Activated CD8-positive, alpha-beta memory T cell treated with anti-CD3 and anti-CD28 coated beads for 4 hours (primary cell): ENCODE measurements at regions not wholly inside any gene's neighbourhood (a gene's known extent, or its start where the extent isn't known, plus 50 kb on each side); places are given as distances from the start of the nearest gene placed in this dataset.
"Not testable (repeated sequence)": the region's sequence is repeated elsewhere in the genome, so short reads cannot be mapped to it uniquely, and the experiment has no call there.

Experiments
- DNase-seq, 2 donors: peaks; one replicate each; pipeline ENCODE4 v3.0.0-alpha.2; 2020; ENCODE audit warnings: low read depth in 2 of 2

DNA sequence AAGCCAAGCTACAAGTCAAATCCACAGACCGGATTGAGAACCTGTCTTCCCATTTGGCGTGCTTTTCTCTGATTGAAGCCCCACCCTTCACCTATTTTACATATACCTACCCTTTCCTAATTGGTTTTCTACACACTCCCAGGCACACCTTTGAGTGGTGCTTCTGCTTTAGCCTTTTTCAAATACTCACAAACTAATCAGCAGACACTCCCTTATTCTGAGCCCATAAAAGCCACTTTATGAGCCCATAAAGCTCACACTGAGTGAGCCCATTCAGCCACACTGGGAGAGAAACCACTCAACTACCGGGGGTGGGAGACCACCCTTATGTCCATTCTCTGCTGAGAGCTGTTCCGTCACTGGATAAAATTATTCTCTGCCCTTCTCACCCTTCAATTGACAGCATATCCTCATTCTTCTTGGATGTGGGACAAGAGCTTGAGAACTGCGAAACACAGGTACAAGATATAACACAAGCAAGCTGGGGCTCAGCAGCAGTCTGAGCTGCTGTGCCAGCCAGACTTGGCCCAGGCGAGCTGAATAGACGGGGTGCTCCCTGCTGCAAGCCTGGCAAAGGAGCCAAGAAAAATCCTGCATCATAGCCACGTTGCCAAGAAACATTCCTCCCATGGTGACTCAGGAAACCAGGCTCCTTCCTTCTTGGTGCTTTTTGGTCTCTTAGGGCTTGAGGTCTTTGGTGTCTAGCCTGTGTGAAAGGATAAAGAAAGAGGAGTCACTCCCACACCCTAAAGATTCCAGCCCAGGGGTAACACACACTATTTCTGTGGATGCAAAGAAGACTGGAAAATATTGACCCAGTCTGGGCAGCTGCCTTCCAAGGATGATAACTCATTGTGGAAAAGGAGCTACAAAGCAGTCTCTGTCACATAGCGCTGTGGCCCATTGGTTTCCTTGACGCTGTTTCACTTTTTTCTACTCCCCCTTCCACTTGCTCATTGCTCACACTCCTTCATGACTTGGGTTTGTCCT, 609.7 kb downstream of the MCTP2 start:
- DNase-seq: no peak

DNA sequence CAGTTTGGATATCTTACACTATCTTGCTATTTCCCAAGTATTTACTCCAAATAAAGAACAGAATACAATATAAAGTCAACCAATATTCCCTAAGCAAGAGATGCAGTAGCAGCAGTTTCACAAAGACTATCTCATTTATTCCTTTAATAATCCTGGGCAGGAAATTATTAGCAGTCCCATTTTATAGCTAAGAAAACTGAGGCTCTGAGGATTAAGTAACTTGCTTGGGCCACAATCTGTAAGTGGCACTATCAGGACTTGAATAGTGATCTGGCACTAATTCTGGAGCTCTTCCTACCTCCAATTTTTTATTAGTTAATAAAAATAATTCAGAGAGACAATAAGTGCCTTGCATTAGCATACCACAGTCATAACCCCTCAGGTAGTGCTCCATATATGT, 611.7 kb downstream of the MCTP2 start:
- DNase-seq: no peak

GRCh38 chr15:94844198-94844537, 612.8 kb downstream of the MCTP2 start:
- DNase-seq: no peak

GRCh38 chr15:94844538-94845389, 613.4 kb downstream of the MCTP2 start:
- no peak for DNase-seq

GRCh38 chr15:94845390-94845716, 614.0 kb downstream of the MCTP2 start:
- no peak for DNase-seq

DNA sequence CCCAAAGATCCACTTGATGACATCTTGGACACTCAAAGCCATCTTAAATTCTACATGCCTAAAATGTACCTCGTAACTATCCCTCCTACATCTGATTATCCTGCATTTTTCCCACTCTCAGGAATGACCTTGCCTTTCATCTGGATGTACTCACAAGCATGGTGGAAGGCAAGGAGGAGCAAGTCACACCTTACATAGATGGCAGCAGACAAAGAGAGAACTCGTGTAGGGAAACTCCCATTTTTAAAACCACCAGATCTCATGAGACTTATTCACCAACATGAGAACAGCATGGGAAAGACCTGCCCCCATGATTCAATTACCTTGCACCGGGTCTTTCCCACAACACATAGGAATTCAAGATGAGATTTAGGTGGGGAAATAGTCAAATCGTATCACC, 616.0 kb downstream of the MCTP2 start:
- no peak for DNase-seq

DNA sequence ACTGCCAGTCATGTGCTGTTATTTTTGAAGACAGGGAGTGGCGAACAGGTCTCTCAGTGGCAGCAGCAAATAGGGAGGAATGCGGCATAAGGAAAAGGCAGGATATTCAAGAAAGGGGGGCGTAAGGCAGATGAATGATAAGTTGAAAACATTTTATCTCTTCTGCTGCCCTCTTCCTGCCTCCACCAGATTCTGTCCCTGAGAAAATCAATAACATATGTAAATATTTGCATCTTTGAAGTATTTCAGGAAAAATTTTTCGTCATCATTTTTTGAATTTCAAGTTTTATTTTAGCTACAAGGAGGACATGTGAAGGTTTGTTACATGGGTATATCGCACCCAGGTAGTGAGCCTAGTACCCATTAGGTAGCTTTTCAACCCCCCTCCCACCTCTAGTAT, 616.7 kb downstream of the MCTP2 start:
- no peak for DNase-seq

DNA sequence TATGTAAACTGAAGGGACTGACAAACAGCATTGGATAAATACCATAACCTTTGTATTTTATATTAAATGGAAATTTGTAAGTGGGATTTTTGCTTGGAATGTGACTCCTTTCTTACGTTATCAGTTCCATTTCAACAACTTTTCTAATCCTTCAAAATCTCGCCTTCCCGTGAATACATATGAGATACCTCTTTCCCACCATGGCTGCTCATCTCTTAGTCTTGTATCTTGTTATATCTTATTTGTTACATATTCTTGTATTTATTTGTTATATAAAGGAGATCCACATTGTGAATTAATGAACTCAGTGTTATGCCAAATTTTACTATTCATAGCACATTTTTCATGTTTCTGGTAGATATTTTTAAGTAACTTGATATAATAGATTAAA, 623.7 kb downstream of the MCTP2 start:
- DNase-seq: no peak

GRCh38 chr15:94855409-94856266, 624.3 kb downstream of the MCTP2 start:
- DNase-seq: no peak

- no peak for DNase-seq
Measured at GRCh38 chr15:94856267-94856854, 625.0 kb downstream of the MCTP2 start.

DNA sequence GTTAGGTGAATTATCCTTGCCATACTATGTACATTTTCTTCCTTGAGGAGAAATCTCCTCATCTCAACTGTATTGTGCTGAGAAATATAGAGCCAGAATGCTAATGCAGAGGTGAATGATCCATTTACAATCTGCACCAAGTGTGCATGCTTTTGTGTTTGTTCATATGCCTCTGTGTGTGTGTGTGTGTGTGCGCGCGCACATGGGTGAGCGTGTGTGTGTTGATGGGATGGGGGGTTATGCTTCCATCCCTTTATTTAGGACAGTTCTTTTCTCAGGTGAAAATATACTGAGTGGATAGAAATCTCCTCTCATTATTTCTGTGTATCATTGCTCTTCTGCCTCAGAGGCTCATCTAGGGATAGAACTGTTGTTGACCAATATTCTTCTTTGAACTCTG, 626.1 kb downstream of the MCTP2 start:
- DNase-seq: no peak

GRCh38 chr15:94858011-94858410, 626.6 kb downstream of the MCTP2 start:
- DNase-seq: no peak

GRCh38 chr15:94858449-94858848, 627.1 kb downstream of the MCTP2 start:
- no peak for DNase-seq

GRCh38 chr15:94858920-94859319, 627.6 kb downstream of the MCTP2 start:
- no peak for DNase-seq

DNA sequence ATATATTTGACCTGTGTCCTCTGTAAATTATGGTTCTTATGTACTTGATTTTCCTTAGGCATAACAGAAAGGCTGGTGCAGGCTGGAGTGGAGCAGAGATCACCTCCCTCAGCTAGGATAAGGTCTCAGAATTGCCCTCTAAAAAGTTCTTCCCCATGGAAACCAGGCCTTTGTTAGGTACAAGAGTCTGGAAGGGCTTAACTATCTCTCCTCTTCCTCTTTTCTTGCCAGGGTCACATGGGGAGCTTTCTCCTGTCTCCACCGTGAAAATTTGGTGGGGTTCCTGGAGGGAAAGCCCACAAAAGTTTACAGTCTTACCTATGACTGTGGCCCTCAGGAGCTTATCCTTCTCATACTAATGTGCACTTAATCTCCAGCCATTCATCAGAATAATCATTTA, 633.2 kb downstream of the MCTP2 start:
- DNase-seq: no peak

- not testable (repeated sequence) for DNase-seq
Measured at GRCh38 chr15:94868265-94868664, 636.9 kb downstream of the MCTP2 start.

DNA sequence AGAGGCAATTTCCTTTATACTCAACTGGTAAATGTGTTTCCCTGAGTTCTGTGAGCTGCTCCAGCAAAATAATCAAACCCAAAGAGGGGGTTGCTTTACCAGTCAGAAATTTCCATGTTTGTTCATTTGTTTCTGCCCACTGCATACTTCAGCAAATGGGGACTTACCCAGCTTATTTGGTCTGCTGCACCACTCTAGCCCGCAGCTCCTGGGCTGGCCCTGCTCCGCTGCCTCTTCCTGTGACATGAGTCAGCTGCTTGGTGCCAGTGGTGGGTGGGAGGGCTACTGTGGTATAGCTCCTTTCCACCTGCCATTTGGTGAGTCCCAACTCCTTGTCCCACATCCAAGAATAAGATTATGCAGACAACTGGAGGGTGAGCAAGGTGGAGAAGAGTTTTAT, 644.2 kb downstream of the MCTP2 start:
- no peak for DNase-seq

DNA sequence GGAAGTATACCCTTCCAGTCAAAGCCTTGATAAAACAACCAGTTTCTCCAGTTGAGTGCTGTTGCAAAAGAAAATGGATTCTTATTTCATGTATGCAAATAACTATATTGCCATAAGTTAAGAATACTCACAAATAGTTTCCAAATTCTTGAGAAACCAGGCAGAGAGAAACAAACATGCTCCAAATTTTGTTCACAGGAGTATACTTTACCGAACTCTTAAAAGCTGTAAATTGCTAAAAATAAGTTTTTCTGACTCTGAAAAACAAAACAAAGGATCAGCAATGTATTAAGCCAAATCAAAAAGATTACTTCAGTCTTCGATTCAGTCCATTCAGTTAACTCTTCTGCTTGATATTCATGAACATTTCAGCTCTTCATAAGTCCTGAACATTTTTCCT, 646.5 kb downstream of the MCTP2 start:
- DNase-seq: no peak

- no peak for DNase-seq
Measured at GRCh38 chr15:94882071-94882712, 650.8 kb downstream of the MCTP2 start.

DNA sequence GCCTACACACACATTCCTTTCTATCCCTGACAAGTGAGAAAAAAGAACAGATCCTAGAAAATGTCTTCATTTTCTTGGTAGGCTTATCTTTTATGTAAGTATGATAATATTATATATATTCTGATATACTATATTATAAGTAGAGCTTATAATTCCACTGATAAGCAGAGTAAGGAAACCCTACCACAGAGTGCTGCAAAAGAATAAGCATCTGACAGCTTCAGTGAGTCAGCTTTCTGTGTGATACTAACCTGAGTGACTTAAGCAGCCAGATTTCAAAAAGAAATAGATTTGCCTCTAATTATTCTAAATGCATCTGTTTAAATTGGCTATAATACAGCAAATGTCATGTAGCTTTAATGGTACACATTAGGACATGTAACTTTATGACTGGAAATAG, 656.0 kb downstream of the MCTP2 start:
- no peak for DNase-seq

DNA sequence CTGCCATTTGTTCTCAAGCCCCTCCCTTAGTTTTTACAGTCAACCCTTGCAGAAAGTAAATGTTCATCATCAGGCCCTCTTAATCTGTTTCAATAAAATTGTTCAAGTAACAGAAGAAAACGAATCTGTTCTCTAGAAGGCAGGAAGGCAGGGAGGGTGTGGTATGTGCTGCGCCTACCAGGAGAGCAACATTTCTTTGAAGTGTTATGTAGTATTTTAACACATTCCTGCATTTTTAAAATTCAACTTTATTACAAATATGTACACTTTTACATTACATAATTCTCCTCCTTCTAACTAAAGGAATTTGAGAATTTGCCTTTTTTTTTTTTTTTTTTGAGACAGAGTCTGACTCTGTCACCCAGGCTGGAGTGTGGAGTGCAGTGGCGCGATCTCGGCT, 657.8 kb downstream of the MCTP2 start:
- DNase-seq: no peak
